HUES6 (cell line): ENCODE measurements at regions not wholly inside any gene's neighbourhood (a gene's known extent, or its start where the extent isn't known, plus 50 kb on each side); places are given as distances from the start of the nearest gene placed in this dataset.

Source experiments
- H3K27ac ChIP-seq: 2 replicates; pipeline ENCODE4 v1.7.0; 2013; ENCODE audit warnings: low read depth, mild to moderate bottlenecking, low read length, inconsistent platforms
- H3K27me3 ChIP-seq: 2 replicates; pipeline ENCODE4 v1.6.1; 2013; ENCODE audit warnings: low read length; ENCODE audit not compliant: control insufficient read depth, insufficient read depth
- H3K36me3 ChIP-seq: 2 replicates; pipeline ENCODE4 v1.6.1; 2013; ENCODE audit warnings: low read length; ENCODE audit not compliant: control insufficient read depth, insufficient read depth
- H3K4me1 ChIP-seq: 2 replicates; pipeline ENCODE4 v1.6.1; 2013; ENCODE audit warnings: low read length; ENCODE audit not compliant: control insufficient read depth, insufficient read depth
- H3K4me3 ChIP-seq: 2 replicates; pipeline ENCODE4 v1.5.1; 2013; ENCODE audit warnings: low read depth, low read length
- H3K9ac ChIP-seq: one replicate; pipeline ENCODE4 v1.6.1; 2013; ENCODE audit warnings: mild to moderate bottlenecking, low read length
- H3K9me3 ChIP-seq: 2 replicates; pipeline ENCODE4 v1.6.1; 2013; ENCODE audit warnings: low read depth, low read length; ENCODE audit not compliant: control insufficient read depth, insufficient read depth

DNA sequence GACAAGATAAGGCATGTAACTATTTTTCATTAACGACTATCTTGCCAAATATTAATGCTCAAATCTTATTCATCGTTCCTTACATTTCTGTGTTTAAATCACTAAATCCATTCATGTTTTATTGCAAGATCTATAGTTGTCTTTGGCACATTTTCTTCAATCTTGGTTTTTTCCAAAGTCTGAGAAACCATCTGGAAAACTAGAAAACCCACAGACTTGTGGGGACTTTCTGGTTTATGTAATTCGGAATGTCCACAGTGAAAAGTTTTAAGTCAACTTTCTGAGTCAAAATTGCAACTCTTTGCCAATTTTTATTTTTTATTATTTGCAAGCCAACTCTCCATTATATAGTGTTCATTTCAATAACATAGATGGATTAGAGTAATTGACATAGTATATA is 520.8 kb upstream of the ADAMTS5 start:
- Histone ChIP-seq H3K4me1 (no peaks in the 10 kb centered on the region), H3K36me3 (no peaks in the 10 kb centered on the region), H3K27ac (no peak overlapping the region), H3K4me3 (no peak overlapping the region), H3K27me3 (no peaks in the 10 kb centered on the region), H3K9ac (no peak overlapping the region), H3K9me3 (no peaks in the 10 kb centered on the region)

- Histone ChIP-seq H3K27me3 (no peaks in the 10 kb centered on the region), H3K9ac (no peak overlapping the region), H3K4me1 (no peaks in the 10 kb centered on the region), H3K36me3 (no peaks in the 10 kb centered on the region), H3K4me3 (no peak overlapping the region), H3K9me3 (no peaks in the 10 kb centered on the region), H3K27ac (no peak overlapping the region)
Measured at GRCh38 chr21:27480841-27481261, 514.0 kb upstream of the ADAMTS5 start.

- Histone ChIP-seq H3K9ac (no peak overlapping the region), H3K4me3 (no peak overlapping the region), H3K27ac (no peak overlapping the region), H3K4me1 (no peaks in the 10 kb centered on the region), H3K36me3 (no peaks in the 10 kb centered on the region), H3K9me3 (no peaks in the 10 kb centered on the region), H3K27me3 (no peaks in the 10 kb centered on the region)
Measured at GRCh38 chr21:27477296-27477695, 510.4 kb upstream of the ADAMTS5 start.

GRCh38 chr21:27476696-27477095 is 509.8 kb upstream of the ADAMTS5 start:
- Histone ChIP-seq H3K36me3 (no peaks in the 10 kb centered on the region), H3K4me1 (no peaks in the 10 kb centered on the region), H3K9me3 (no peaks in the 10 kb centered on the region), H3K4me3 (no peak overlapping the region), H3K27me3 (no peaks in the 10 kb centered on the region), H3K27ac (no peak overlapping the region), H3K9ac (no peak overlapping the region)

DNA sequence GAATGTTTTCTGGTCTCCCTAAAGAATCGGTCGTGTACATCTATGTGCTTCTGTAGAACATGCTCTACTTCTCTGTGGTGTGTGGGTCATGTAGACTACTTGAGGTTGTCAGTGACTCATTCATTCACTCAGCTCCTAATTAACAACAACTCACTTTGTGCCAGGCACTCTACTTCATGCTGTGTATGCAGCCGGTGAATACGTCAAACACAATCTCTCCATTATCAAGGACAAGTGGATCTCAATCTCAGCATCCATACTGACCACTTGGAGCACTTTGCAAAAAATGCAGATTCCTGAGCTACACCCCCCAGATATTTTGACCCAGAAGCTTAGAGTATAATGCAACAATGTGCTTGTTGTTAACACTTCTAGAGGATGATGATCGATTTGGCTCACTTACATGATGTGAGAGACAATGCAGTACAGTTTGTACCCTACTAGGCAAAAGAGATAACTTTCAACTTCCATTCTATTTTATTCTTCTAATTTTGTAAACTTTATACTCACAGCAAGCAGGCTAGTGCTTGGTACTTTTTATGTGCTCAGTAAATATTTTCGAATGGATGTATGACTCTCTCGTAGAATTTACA is 508.6 kb upstream of the ADAMTS5 start:
- Histone ChIP-seq H3K27ac (no peak overlapping the region), H3K9ac (no peak overlapping the region), H3K4me1 (no peaks in the 10 kb centered on the region), H3K9me3 (no peaks in the 10 kb centered on the region), H3K4me3 (no peak overlapping the region), H3K27me3 (no peaks in the 10 kb centered on the region), H3K36me3 (no peaks in the 10 kb centered on the region)

DNA sequence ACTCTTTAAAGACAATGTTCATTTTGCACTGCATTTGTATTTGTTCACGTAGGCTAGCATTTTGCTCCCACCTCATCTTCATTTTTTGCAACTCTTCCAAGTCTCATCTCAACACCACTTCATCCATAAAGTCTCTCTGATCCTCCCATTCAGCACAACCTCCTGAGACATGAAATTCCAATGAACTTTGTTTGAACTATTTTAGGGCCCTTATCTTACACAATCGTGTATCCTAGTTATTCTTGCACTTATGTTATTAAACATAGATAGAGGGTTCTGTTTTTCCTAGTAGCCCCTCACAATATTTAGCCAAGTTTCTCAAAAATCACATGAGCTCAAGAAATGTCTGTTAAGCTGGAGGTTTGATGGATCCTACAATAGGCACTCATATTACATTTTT is 500.5 kb upstream of the ADAMTS5 start:
- no peak overlapping the region for H3K9ac ChIP-seq
- H3K4me3 ChIP-seq, result no peak overlapping the region
- no peaks in the 10 kb centered on the region for H3K9me3 ChIP-seq
- no peaks in the 10 kb centered on the region for H3K4me1 ChIP-seq
- no peaks in the 10 kb centered on the region for H3K36me3 ChIP-seq
- no peaks in the 10 kb centered on the region for H3K27me3 ChIP-seq
- no peak overlapping the region for H3K27ac ChIP-seq

GRCh38 chr21:27466140-27466539 is 499.3 kb upstream of the ADAMTS5 start:
- Histone ChIP-seq H3K27ac (no peak overlapping the region), H3K36me3 (no peaks in the 10 kb centered on the region), H3K9ac (no peak overlapping the region), H3K4me3 (no peak overlapping the region), H3K9me3 (no peaks in the 10 kb centered on the region), H3K27me3 (no peaks in the 10 kb centered on the region), H3K4me1 (no peaks in the 10 kb centered on the region)

DNA sequence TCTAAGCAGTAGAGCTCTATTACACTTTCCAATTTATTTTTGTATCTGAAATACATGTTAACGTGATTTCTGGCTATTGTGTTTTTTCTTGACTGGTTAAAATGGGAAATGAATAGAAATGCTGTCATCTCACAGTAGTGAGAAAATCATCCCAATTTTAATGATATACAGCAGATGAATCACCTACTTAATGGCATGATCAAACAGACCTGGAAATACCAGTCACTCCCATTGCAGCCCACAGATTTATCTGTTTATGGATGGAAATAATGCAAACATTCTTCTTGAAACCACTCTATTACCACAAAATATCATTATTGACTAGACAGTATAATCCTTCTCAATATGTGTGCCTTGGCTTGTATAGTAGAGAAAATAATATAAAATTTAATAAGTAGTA is 497.8 kb upstream of the ADAMTS5 start:
- Histone ChIP-seq H3K9ac (no peak overlapping the region), H3K4me3 (no peak overlapping the region), H3K36me3 (no peaks in the 10 kb centered on the region), H3K27me3 (no peaks in the 10 kb centered on the region), H3K4me1 (no peaks in the 10 kb centered on the region), H3K9me3 (no peaks in the 10 kb centered on the region), H3K27ac (no peak overlapping the region)

DNA sequence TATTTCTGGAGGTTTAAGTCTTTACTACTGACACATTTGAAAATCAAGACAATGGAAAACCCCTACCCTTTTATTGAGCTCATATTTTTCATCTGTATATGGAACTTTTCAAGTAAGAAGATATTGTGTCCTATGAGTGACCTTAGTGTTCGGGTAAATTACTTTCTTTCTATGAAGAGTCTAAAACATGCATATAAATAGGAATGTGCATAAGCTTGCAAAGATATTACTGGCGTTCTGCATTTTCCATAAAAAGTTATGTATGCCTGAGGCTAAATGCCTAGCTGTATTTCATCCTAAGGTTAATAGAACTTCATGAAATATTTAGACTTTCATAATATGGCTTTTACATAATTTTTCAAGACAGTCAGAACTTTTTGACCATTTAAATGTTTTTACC is 495.8 kb upstream of the ADAMTS5 start:
- Histone ChIP-seq H3K4me1 (no peaks in the 10 kb centered on the region), H3K27me3 (no peaks in the 10 kb centered on the region), H3K9ac (no peak overlapping the region), H3K36me3 (no peaks in the 10 kb centered on the region), H3K27ac (no peak overlapping the region), H3K4me3 (no peak overlapping the region), H3K9me3 (no peaks in the 10 kb centered on the region)

DNA sequence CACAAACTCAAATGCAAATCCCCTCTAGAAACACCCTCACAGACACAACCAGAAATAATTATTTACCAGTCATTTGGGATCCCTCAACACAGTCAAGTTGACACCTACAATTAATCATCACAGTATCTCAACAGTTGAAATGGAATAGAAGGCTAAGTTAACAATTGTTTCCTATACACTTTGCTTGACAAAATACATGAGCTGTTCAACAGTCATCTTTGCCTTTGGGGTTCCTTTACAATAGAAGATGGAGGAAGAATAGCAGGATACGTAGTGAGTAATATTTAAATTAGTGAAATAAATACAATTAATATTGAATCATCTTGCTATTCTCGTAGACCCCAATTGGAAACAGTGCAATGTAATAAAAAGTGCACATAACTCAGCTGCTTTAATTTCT is 487.3 kb upstream of the ADAMTS5 start:
- Histone ChIP-seq H3K27ac (no peak overlapping the region), H3K9ac (no peak overlapping the region), H3K27me3 (no peaks in the 10 kb centered on the region), H3K4me1 (no peaks in the 10 kb centered on the region), H3K36me3 (no peaks in the 10 kb centered on the region), H3K9me3 (no peaks in the 10 kb centered on the region), H3K4me3 (no peak overlapping the region)

DNA sequence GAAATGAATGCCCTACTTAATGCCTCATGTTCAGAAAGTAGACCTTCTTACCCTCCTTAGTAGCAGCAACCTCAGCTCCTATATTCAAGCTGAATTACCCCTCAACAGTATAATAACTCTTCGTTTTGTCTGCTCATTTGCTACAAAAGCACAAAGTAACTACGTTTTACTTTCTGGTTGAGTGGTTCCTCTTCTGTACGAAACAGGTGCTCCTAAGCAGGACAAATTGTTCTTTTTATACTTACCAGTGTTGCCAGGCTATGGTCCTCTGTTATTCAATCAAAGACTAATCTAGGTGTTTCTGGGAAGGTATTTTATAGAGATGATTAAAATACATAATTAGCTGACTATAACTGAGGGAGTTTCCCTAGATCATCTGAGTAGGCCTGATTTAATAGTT is 484.2 kb upstream of the ADAMTS5 start:
- no peaks in the 10 kb centered on the region for H3K27me3 ChIP-seq
- H3K9ac ChIP-seq, result no peak overlapping the region
- H3K36me3 ChIP-seq, result no peaks in the 10 kb centered on the region
- H3K4me1 ChIP-seq, result no peaks in the 10 kb centered on the region
- no peak overlapping the region for H3K27ac ChIP-seq
- no peaks in the 10 kb centered on the region for H3K9me3 ChIP-seq
- H3K4me3 ChIP-seq, result no peak overlapping the region

DNA sequence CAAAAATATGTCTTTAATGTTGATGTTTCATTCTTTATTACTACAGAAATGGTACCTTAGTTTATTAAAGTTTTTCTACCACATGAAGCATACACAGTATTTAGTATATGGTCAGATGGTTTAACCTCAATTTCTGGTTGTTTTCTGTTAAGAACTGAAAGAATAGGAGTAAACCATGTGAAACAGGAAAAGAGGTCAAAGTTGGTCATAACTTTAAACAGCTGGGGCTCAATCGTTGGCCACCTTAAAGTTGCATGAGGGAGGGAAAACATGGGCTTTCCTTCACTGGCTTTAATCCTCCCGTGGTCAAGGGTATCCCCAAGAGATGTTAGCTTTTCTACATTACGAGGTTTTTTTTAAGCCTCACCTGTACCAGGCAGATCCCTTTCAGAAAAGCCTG is 483.3 kb upstream of the ADAMTS5 start:
- no peak overlapping the region for H3K4me3 ChIP-seq
- no peaks in the 10 kb centered on the region for H3K4me1 ChIP-seq
- no peak overlapping the region for H3K27ac ChIP-seq
- H3K36me3 ChIP-seq, result no peaks in the 10 kb centered on the region
- no peaks in the 10 kb centered on the region for H3K9me3 ChIP-seq
- no peak overlapping the region for H3K9ac ChIP-seq
- no peaks in the 10 kb centered on the region for H3K27me3 ChIP-seq
